ENCODE measurements at regions not wholly inside any gene's neighbourhood (a gene's known extent, or its start where the extent isn't known, plus 50 kb on each side); places are given as distances from the start of the nearest gene placed in this dataset.
"Not testable (repeated sequence)": the region's sequence is repeated elsewhere in the genome, so short reads cannot be mapped to it uniquely, and the experiment has no call there.

DNA sequence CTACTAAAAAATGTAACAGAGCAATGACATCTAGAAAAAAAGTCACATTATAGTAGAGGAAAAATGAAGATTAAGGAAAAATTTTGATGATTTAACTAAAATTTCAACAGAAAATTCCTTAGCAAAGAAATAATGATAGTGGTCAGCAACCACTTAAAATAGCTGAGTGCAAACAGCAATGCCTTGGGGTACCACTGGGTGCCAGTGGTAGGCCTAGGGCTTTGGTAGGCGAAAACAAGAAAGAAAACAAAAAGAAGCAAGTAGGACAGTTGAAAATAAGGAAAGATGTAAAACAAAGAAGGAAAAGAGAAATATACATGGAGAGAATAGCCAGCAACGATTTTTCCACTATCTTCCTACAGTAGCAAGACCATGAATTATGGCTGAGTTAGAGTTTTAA, 313.5 kb upstream of the IRS4 start:
- TF ChIP-seq, protein P1, sequence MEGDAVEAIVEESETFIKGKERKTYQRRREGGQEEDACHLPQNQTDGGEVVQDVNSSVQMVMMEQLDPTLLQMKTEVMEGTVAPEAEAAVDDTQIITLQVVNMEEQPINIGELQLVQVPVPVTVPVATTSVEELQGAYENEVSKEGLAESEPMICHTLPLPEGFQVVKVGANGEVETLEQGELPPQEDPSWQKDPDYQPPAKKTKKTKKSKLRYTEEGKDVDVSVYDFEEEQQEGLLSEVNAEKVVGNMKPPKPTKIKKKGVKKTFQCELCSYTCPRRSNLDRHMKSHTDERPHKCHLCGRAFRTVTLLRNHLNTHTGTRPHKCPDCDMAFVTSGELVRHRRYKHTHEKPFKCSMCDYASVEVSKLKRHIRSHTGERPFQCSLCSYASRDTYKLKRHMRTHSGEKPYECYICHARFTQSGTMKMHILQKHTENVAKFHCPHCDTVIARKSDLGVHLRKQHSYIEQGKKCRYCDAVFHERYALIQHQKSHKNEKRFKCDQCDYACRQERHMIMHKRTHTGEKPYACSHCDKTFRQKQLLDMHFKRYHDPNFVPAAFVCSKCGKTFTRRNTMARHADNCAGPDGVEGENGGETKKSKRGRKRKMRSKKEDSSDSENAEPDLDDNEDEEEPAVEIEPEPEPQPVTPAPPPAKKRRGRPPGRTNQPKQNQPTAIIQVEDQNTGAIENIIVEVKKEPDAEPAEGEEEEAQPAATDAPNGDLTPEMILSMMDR (conservative IDR thresholded peaks at IDR 0.05) = peak; percentile 9; the same call in 1 of the 2 replicates
- H3K27ac ChIP-seq = no peak overlapping the region

DNA sequence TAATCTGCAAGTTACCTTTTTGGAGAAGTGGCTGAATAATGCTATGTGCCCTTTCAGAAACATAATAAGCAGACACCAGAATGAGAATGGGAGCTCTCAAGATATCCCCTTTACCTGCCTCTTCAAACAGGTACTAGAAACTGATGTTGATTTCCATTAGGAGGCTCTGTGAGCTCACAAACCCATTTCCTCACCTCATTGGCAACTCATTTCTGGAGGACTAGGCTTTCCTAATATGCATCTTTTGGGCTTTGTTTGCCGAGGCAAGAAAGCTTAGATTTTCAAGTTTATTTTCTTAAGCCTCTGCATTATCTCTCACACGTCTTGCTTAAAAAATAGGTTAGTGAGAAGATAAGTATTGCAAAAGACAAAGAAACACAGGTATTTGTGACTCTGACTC, 313.1 kb upstream of the IRS4 start:
- TF ChIP-seq, protein P1 (conservative IDR thresholded peaks at IDR 0.05) = no peak
- no peak overlapping the region for H3K27ac ChIP-seq

DNA sequence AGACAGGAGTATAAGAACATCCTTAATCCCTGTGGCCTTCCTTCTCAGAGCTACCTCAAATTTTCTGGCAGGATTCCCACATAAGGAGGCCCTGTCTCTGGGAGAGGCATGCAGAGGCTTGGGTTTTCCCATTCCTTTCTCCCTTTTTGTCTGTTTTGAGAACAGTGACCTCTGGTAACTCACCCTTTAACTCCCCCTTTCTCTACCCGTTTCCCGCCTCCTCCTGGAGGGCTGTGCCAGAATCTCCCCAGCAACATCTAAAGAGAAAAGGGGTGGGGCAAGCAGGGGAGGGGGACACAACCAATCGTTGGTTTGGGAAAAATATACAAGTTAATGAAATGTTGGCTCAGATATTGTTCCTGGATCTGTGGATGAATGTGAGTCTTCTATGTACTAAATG, 303.7 kb upstream of the IRS4 start:
- TF ChIP-seq, protein P1 (conservative IDR thresholded peaks at IDR 0.05) = no peak

DNA sequence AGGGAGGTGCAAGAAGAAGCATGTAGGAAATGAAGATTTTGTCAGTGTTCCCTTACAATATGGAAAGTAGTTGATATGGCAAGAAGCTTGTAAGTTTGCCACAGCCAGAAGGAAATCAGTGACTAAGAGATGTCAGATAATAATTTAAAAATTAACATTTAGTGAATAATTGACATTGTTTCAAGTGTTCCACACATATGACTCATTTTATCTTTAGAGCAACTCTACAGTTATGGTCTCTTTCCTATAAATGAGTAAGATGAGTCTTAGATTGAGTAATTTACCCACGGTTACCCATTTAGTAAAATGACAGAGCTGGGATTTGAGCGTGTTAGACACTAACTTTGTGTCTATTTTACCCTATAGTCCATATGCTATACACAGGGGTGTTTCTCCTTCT, 300.3 kb upstream of the IRS4 start:
- TF ChIP-seq, protein P1 (conservative IDR thresholded peaks at IDR 0.05) = no peak
- no peak overlapping the region for H3K27ac ChIP-seq

More for the DNA sequence above, 303.7 kb upstream of the IRS4 start:
- no peak overlapping the region for H3K27ac ChIP-seq

DNA sequence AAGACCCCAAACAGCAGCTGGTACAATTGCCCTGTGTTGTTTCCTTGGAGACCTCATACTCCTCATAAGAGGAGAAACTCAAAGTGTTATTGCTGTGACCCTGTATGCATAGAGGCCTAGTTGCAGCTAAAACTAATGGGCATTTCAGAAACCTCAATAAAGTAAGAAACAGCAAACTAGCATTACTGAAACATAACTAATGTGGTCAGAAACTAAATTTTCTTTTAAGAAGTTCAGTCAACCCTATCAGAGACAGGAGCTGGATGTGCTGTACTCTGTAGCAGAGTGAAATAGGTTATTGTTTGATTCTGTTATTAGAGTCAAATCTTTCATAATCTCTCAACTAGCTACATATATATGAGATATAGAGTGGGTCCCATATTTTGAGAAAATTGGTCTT, 257.5 kb upstream of the IRS4 start:
- TF ChIP-seq, protein P1 (conservative IDR thresholded peaks at IDR 0.05) = no peak
- no peak overlapping the region for H3K27ac ChIP-seq

DNA sequence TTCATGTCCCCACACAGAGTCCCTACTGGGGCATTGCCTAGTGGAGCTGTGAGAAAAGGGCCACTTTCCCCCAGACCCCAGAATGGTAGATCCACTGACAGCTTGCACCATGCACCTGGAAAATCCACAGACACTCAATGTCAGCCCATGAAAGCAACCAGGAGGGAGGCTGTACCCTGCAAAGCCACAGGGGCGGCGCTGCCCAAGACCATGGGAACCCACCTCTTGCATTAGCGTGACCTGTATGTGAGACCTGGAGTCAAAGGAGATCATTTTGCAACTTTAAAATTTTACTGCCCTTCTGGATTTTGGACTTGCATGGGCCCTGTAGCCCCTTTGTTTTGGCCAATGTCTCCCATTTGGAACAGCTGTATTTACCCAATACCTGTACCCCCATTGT, 236.5 kb upstream of the IRS4 start:
- H3K27ac ChIP-seq = not testable (repeated sequence)

DNA sequence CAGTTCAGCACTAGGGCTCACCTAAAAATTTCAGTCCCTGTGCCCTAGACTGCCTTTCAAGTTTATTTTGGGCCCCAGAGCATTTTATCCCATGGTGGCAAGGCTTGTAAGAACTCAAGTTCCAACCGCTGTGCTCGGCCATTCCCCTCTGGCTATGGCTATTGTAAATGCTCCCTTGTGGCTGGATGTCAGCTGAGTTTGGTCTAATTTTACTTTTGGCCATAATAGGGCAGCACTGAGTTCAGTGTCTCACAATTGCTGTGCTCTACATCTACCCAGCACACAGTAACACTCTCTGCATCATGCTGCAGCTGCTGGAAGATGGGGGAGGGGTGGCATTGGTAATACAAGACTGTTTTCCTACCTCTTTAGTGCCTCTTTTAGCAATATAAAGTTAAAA, 210.8 kb upstream of the IRS4 start:
- H3K27ac ChIP-seq = no peak overlapping the region
- TF ChIP-seq, protein P1 (conservative IDR thresholded peaks at IDR 0.05) = no peak

DNA sequence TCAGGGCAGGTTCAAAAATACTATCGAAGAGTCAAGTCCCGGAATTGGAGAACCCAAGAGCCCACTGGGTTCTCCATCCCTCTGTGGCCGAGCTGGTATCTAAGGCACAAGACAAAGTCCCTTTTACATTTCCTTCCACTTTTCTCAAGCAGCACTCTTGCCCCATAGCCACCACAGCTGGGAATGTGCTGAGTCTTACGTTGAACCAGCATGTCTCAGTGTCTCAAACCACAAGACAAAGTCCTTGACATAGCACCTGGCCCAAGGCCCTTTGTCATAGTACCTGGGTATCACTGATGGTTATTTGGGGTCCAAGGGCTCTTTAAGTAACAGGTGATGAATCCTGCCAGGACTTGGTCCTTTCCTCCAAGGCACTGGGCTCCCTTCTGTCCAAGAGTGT, 210.2 kb upstream of the IRS4 start:
- H3K27ac ChIP-seq = no peak overlapping the region

More for the DNA sequence above, 210.2 kb upstream of the IRS4 start:
- TF ChIP-seq, protein P1 (conservative IDR thresholded peaks at IDR 0.05) = no peak

Data from VCaP (cell line).